ENCODE measurements at regions not wholly inside any gene's neighbourhood (a gene's known extent, or its start where the extent isn't known, plus 50 kb on each side); places are given as distances from the start of the nearest gene placed in this dataset.

DNA sequence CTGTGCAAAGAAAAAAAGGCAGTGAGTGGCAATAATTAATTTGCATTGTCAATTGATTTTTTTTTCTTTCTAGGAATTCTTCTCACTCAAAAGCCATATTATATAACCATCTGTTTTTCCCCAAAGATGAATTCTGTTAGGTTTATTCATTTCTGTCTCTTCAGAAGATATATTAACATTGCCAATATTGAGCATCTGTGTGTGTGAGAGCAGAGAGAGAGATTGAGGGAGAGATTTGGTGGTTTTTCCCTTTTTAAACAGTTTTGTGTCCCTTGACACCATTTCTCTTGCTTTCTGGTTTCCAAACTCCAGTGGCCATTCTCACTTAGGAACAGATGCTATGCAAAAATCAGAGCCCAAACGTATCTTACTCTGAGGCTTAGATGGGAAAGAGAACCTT is 112.5 kb downstream of the LACC1 start:
- no peak for DNase-seq
- H3K4me3 ChIP-seq, result no peak overlapping the region
- peaks cover 7 to 9% of the 10 kb centered on the region in 2 donors for H3K9me3 ChIP-seq
- in situ Hi-C loops (cut with MboI; ENCODE audit: low pct_ligation_motif_present in 1 of 4, low pct_unique_long_range_greater_than_20kb in 1 of 4, low sequenced_read_pairs in 3 of 4) (no loop called here), intact Hi-C loops (cut with DNase I; ENCODE audit: low total_unique reads) (no loop called here)
- H3K36me3 ChIP-seq, result no peaks in the 10 kb centered on the region
- H3K27ac ChIP-seq, result no peak overlapping the region
- no peaks in the 10 kb centered on the region for H3K4me1 ChIP-seq
- TF ChIP-seq, protein P1, sequence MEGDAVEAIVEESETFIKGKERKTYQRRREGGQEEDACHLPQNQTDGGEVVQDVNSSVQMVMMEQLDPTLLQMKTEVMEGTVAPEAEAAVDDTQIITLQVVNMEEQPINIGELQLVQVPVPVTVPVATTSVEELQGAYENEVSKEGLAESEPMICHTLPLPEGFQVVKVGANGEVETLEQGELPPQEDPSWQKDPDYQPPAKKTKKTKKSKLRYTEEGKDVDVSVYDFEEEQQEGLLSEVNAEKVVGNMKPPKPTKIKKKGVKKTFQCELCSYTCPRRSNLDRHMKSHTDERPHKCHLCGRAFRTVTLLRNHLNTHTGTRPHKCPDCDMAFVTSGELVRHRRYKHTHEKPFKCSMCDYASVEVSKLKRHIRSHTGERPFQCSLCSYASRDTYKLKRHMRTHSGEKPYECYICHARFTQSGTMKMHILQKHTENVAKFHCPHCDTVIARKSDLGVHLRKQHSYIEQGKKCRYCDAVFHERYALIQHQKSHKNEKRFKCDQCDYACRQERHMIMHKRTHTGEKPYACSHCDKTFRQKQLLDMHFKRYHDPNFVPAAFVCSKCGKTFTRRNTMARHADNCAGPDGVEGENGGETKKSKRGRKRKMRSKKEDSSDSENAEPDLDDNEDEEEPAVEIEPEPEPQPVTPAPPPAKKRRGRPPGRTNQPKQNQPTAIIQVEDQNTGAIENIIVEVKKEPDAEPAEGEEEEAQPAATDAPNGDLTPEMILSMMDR (IDR thresholded peaks at IDR 0.05), result no peak
- TF ChIP-seq POLR2A (IDR thresholded peaks at IDR 0.05), result no peak
- TF ChIP-seq EP300 (IDR thresholded peaks at IDR 0.05; ENCODE audit: low read depth), result no peak
- TF ChIP-seq POLR2AphosphoS5 (IDR thresholded peaks at IDR 0.05), result no peak
- peaks cover 3% of the 10 kb centered on the region for H3K27me3 ChIP-seq
- 73 to 100% methylated on average over 1 of the region's 1 CpG for WGBS, 2 donors (ENCODE audit: low coverage in 1 of 2)

DNA sequence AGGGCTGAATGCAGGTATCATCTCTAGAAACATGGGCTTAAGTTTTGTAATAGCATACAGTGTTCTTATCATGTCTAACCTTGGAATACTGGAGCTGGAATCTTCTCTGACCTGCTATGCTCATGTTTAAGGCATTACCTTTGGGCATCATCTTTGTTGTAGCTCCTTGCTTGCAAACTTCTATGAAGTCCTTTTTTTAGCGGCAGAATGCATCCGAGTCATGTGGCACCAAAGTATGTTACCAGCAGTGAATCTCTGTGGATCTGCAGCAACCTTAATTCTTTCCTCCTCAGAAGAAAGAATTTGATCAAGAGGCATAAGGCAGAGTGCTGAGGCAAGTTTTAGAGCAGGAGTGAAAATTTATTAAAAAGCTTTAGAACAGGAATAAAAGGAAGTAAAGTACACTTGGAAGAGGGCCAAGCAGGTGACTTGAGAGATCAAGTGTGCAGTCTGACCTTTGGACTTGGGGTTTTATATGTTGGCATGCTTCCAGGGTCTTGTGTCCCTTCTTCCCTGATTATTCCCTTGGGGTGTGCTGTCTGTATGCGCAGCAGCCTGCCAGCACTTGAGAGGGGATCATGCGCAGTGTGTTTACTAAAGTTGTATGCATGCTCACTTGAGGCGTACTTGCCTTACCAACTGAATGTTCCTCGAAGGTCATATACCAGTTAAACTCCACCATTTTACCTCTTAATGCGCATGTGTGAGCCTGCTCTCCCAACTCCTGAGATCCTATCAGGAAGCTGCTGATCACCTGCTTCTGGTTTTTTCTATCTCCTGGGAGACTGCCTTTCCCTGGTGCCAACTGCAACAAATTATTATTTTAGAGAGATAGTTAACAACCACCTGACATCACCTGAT is 115.5 kb downstream of the LACC1 start:
- in situ Hi-C loops (cut with MboI; ENCODE audit: low pct_ligation_motif_present in 1 of 4, low pct_unique_long_range_greater_than_20kb in 1 of 4, low sequenced_read_pairs in 3 of 4), result no loop called here
- TF ChIP-seq POLR2AphosphoS5 (IDR thresholded peaks at IDR 0.05) (no peak), EP300 (IDR thresholded peaks at IDR 0.05; ENCODE audit: low read depth) (no peak), POLR2A (IDR thresholded peaks at IDR 0.05) (no peak)
- TF ChIP-seq, protein P1 (IDR thresholded peaks at IDR 0.05), result no peak
- 74 to 76% methylated on average over 3 to 7 of the region's 7 CpGs for WGBS, 2 donors (ENCODE audit: low coverage in 1 of 2)
- intact Hi-C loops (cut with DNase I; ENCODE audit: low total_unique reads), result no loop called here
- Histone ChIP-seq H3K9me3 (peaks cover 7 to 9% of the 10 kb centered on the region in 2 donors), H3K4me3 (no peak overlapping the region), H3K27ac (no peak overlapping the region), H3K27me3 (peaks cover 3% of the 10 kb centered on the region), H3K36me3 (no peaks in the 10 kb centered on the region), H3K4me1 (no peaks in the 10 kb centered on the region)
- no peak for DNase-seq

GRCh38 chr13:43996221-43996620 is 116.5 kb downstream of the LACC1 start:
- H3K27me3 ChIP-seq, result peaks cover 3% of the 10 kb centered on the region
- TF ChIP-seq POLR2AphosphoS5 (IDR thresholded peaks at IDR 0.05) (no peak), EP300 (IDR thresholded peaks at IDR 0.05; ENCODE audit: low read depth) (no peak), POLR2A (IDR thresholded peaks at IDR 0.05) (no peak)
- TF ChIP-seq, protein P1 (IDR thresholded peaks at IDR 0.05), result no peak
- intact Hi-C loops (cut with DNase I; ENCODE audit: low total_unique reads), result no loop called here
- in situ Hi-C loops (cut with MboI; ENCODE audit: low pct_ligation_motif_present in 1 of 4, low pct_unique_long_range_greater_than_20kb in 1 of 4, low sequenced_read_pairs in 3 of 4), result no loop called here
- WGBS, 2 donors (ENCODE audit: low coverage in 1 of 2), result 73 to 81% methylated on average over 1 of the region's 1 CpG
- DNase-seq, result no peak
- no peak overlapping the region for H3K4me3 ChIP-seq
- no peak overlapping the region for H3K27ac ChIP-seq
- H3K4me1 ChIP-seq, result no peaks in the 10 kb centered on the region
- peaks cover 7 to 9% of the 10 kb centered on the region in 2 donors for H3K9me3 ChIP-seq
- H3K36me3 ChIP-seq, result no peaks in the 10 kb centered on the region

- no peak for DNase-seq
- intact Hi-C loops (cut with DNase I; ENCODE audit: low total_unique reads), result no loop called here
- 65 to 77% methylated on average over 2 of the region's 2 CpGs for WGBS, 2 donors (ENCODE audit: low coverage in 1 of 2)
- H3K27ac ChIP-seq, result no peak overlapping the region
- TF ChIP-seq, protein P1 (IDR thresholded peaks at IDR 0.05), result no peak
- TF ChIP-seq EP300 (IDR thresholded peaks at IDR 0.05; ENCODE audit: low read depth), result no peak
- TF ChIP-seq POLR2AphosphoS5 (IDR thresholded peaks at IDR 0.05), result no peak
- TF ChIP-seq POLR2A (IDR thresholded peaks at IDR 0.05), result no peak
- no peaks in the 10 kb centered on the region for H3K9me3 ChIP-seq
- no peaks in the 10 kb centered on the region for H3K27me3 ChIP-seq
- no peaks in the 10 kb centered on the region for H3K36me3 ChIP-seq
- in situ Hi-C loops (cut with MboI; ENCODE audit: low pct_ligation_motif_present in 1 of 4, low pct_unique_long_range_greater_than_20kb in 1 of 4, low sequenced_read_pairs in 3 of 4), result no loop called here
- H3K4me1 ChIP-seq, result no peaks in the 10 kb centered on the region
- no peak overlapping the region for H3K4me3 ChIP-seq
Observed at GRCh38 chr13:44003481-44003880, 123.8 kb downstream of the LACC1 start.

Data from transverse colon (tissue), 4 donors.